Astrocyte (in vitro differentiated cells and primary cell): ENCODE measurements at regions not wholly inside any gene's neighbourhood (a gene's known extent, or its start where the extent isn't known, plus 50 kb on each side); places are given as distances from the start of the nearest gene placed in this dataset.

Experiments
- DNase-seq: peaks from one replicate; pipeline ENCODE4 v3.0.0-alpha.2; 2010; ENCODE audit warnings: low read depth
- FAIRE-seq: peaks from 2 replicates; lab custom pipeline; 2011; peaks lifted over from hg19 to GRCh38; lab: Jason Lieb, UNC
- H2AFZ ChIP-seq: 2 replicates; pipeline ENCODE4 v1.6.0; 2012; ENCODE audit warnings: low read depth, low read length, inconsistent platforms
- H3K27ac ChIP-seq: 2 replicates; pipeline ENCODE4 v1.5.1; 2011; ENCODE audit warnings: low read depth, low read length, inconsistent platforms
- H3K27me3 ChIP-seq: 2 replicates; pipeline ENCODE4 v1.6.0; 2011; ENCODE audit warnings: low read length, inconsistent platforms; ENCODE audit not compliant: insufficient read depth
- H3K36me3 ChIP-seq: 2 replicates; pipeline ENCODE4 v1.5.1; 2011; ENCODE audit warnings: low read length, inconsistent platforms; ENCODE audit not compliant: insufficient read depth
- H3K4me1 ChIP-seq: 2 replicates; pipeline ENCODE4 v1.5.1; 2011; ENCODE audit warnings: low read length, inconsistent platforms; ENCODE audit not compliant: insufficient read depth
- H3K4me2 ChIP-seq: 2 replicates; pipeline ENCODE4 v1.6.0; 2012; ENCODE audit warnings: low read length, inconsistent platforms
- H3K4me3 ChIP-seq: 2 replicates; pipeline ENCODE4 v1.5.1; 2011; ENCODE audit warnings: low read depth, mild to moderate bottlenecking, low read length, inconsistent platforms; ENCODE audit not compliant: insufficient read depth
- H3K79me2 ChIP-seq: 2 replicates; pipeline ENCODE4 v1.6.0; 2012; ENCODE audit warnings: mild to moderate bottlenecking, low read length, inconsistent platforms; ENCODE audit not compliant: insufficient read depth
- H3K9ac ChIP-seq: 2 replicates; pipeline ENCODE4 v1.6.0; 2012; ENCODE audit warnings: mild to moderate bottlenecking, low read length, inconsistent platforms
- H3K9me3 ChIP-seq: 2 replicates; pipeline ENCODE4 v1.5.1; 2012; ENCODE audit warnings: low read depth, mild to moderate bottlenecking, low read length, inconsistent platforms; ENCODE audit not compliant: insufficient read depth
- H4K20me1 ChIP-seq: 2 replicates; pipeline ENCODE4 v1.6.0; 2012; ENCODE audit warnings: low read length, inconsistent platforms; ENCODE audit not compliant: insufficient read depth
- H3K27ac Mint-ChIP-seq: one replicate; pipeline ENCODE4 v1.8.0; 2021; ENCODE audit warnings: mild to moderate bottlenecking, mixed read lengths; ENCODE audit not compliant: unreplicated experiment
- H3K27me3 Mint-ChIP-seq: one replicate; pipeline ENCODE4 v1.8.0; 2021; ENCODE audit warnings: low read depth, mixed read lengths; ENCODE audit not compliant: unreplicated experiment
- H3K36me3 Mint-ChIP-seq: one replicate; pipeline ENCODE4 v1.8.0; 2021; ENCODE audit warnings: low read depth, mixed read lengths; ENCODE audit not compliant: unreplicated experiment
- H3K4me1 Mint-ChIP-seq: one replicate; pipeline ENCODE4 v1.8.0; 2021; ENCODE audit warnings: low read depth, mixed read lengths; ENCODE audit not compliant: unreplicated experiment
- H3K4me3 Mint-ChIP-seq: one replicate; pipeline ENCODE4 v1.8.0; 2021; ENCODE audit warnings: mild to moderate bottlenecking, moderate library complexity, mixed read lengths; ENCODE audit not compliant: unreplicated experiment
- H3K9me3 Mint-ChIP-seq: one replicate; pipeline ENCODE4 v1.8.0; 2021; ENCODE audit warnings: mild to moderate bottlenecking, mixed read lengths; ENCODE audit not compliant: unreplicated experiment
- EZH2 ChIP-seq: IDR thresholded peaks from 2 replicates; pipeline ENCODE4 v1.6.1; 2012; ENCODE audit warnings: mild to moderate bottlenecking, low read length, inconsistent platforms; ENCODE audit not compliant: insufficient read depth
- TF ChIP-seq, protein P1 (sequence below): IDR thresholded peaks from 2 replicates; pipeline ENCODE4 v1.5.1; 2011; ENCODE audit warnings: low read depth, mild to moderate bottlenecking, inconsistent platforms, low read length, moderate library complexity; ENCODE audit not compliant: insufficient read depth

DNA sequence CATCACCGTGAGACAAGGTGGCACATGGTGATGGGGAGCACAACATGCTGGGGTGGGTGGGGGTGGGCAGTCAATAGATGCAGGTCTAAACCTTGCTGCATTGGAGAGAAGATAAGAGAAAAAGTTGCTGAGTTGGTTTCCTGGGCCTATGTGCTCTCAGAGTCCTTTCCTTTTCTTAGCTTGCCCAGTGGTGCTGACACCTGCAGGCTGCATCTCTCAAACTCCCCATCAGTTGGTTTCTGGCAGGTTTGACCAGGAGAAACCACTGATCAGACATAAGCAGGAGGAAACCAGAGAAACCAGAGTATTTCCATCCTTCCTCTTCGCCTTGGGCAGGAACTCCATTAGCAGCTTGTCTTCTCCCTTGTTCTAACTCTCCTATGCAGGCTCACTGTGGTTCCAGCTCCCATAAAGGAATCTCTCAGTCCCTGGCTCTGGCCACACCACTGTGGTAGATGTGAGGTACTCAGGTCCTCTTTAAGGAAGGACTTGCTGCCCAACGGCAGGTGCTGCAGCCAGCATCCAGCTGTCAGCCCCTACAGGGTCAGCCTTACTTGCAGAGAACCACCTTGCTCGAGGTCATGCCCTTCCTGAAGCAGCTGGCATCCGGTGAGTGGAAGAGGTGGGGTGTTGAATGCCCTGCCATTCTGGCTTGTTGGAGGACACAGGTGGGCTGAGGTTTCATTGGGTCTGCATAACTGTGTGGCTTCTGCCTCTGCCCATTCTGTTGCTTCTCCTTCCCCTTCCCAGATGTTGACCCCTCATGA lies 172.3 kb upstream of the ANKRD28 start:
- Mint-ChIP-seq H3K4me1 (no peaks in the 10 kb centered on the region), H3K4me3 (no peak overlapping the region), H3K9me3 (no peaks in the 10 kb centered on the region), H3K27ac (no peak overlapping the region), H3K36me3 (peaks cover 1% of the 10 kb centered on the region), H3K27me3 (no peaks in the 10 kb centered on the region)
- no peak for TF ChIP-seq EZH2
- TF ChIP-seq, protein P1, sequence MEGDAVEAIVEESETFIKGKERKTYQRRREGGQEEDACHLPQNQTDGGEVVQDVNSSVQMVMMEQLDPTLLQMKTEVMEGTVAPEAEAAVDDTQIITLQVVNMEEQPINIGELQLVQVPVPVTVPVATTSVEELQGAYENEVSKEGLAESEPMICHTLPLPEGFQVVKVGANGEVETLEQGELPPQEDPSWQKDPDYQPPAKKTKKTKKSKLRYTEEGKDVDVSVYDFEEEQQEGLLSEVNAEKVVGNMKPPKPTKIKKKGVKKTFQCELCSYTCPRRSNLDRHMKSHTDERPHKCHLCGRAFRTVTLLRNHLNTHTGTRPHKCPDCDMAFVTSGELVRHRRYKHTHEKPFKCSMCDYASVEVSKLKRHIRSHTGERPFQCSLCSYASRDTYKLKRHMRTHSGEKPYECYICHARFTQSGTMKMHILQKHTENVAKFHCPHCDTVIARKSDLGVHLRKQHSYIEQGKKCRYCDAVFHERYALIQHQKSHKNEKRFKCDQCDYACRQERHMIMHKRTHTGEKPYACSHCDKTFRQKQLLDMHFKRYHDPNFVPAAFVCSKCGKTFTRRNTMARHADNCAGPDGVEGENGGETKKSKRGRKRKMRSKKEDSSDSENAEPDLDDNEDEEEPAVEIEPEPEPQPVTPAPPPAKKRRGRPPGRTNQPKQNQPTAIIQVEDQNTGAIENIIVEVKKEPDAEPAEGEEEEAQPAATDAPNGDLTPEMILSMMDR: no peak
- Histone ChIP-seq H4K20me1 (no peaks in the 10 kb centered on the region), H2AFZ (no peak overlapping the region), H3K9ac (no peak overlapping the region), H3K9me3 (no peaks in the 10 kb centered on the region), H3K27me3 (no peaks in the 10 kb centered on the region), H3K4me3 (no peak overlapping the region), H3K4me2 (no peak overlapping the region), H3K79me2 (no peaks in the 10 kb centered on the region), H3K36me3 (no peaks in the 10 kb centered on the region), H3K4me1 (no peaks in the 10 kb centered on the region), H3K27ac (no peak overlapping the region)
- DNase-seq: no peak
- FAIRE-seq: no peak

DNA sequence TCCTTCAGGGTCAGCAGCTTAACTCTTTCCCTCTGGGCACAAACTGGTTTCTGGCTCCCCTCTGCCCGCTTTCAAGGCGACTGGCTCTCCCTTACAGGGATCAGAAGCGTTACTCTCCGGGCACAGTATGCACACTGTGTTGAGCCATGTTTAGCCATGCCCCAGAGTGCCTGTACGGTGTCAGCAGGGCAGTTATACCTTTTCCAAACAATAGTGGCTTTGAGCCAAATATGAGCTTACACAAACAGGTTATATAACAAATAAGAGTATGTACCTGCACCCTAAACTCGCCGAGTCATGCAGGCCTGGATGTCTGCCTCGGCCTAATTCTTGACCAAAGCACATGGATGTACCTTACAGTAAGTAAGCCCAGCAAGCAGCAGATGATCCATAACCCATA lies 175.6 kb upstream of the ANKRD28 start:
- no peak overlapping the region for H3K27ac Mint-ChIP-seq
- Histone ChIP-seq H3K27ac (no peak overlapping the region), H3K9me3 (no peaks in the 10 kb centered on the region), H3K36me3 (no peaks in the 10 kb centered on the region), H3K27me3 (no peaks in the 10 kb centered on the region), H4K20me1 (no peaks in the 10 kb centered on the region), H3K4me2 (no peak overlapping the region), H3K4me3 (no peak overlapping the region), H2AFZ (no peak overlapping the region), H3K79me2 (no peaks in the 10 kb centered on the region), H3K9ac (no peak overlapping the region), H3K4me1 (no peaks in the 10 kb centered on the region)
- no peaks in the 10 kb centered on the region for H3K9me3 Mint-ChIP-seq
- H3K4me1 Mint-ChIP-seq: peaks cover 3% of the 10 kb centered on the region
- H3K36me3 Mint-ChIP-seq: peaks cover 1% of the 10 kb centered on the region
- FAIRE-seq (no peak), DNase-seq (no peak)
- TF ChIP-seq, protein P1: no peak
- H3K27me3 Mint-ChIP-seq: no peaks in the 10 kb centered on the region
- H3K4me3 Mint-ChIP-seq: no peak overlapping the region

DNA sequence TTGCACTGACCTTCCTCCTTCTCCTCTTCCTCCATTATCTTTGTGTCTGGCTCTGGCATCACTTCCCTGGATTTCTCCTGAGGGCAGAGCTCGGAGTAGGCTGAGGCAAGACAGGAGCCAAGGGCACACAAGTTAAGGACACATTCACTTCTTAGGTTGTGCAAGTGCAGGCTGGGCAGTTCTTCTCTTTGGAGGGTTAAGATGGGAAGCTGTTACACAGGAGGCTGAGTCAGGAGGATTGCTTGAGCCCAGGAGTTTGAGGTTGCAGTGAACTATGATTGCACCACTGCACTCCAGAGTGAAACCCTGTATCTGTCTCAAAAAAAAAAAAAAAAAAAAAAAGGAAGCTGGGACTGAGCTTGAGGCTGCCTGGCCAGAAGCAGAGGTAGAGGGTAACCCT lies 176.2 kb upstream of the ANKRD28 start:
- Mint-ChIP-seq H3K27me3 (no peaks in the 10 kb centered on the region), H3K36me3 (peaks cover 1% of the 10 kb centered on the region), H3K27ac (no peak overlapping the region), H3K4me1 (peaks cover 3% of the 10 kb centered on the region), H3K9me3 (no peaks in the 10 kb centered on the region), H3K4me3 (no peak overlapping the region)
- H3K4me3 ChIP-seq: no peak overlapping the region
- H3K9ac ChIP-seq: no peak overlapping the region
- TF ChIP-seq EZH2: no peak
- TF ChIP-seq, protein P1: no peak
- H3K9me3 ChIP-seq: no peaks in the 10 kb centered on the region
- H3K27ac ChIP-seq: no peak overlapping the region
- no peaks in the 10 kb centered on the region for H3K36me3 ChIP-seq
- DNase-seq: no peak
- H3K27me3 ChIP-seq: no peaks in the 10 kb centered on the region
- no peaks in the 10 kb centered on the region for H3K79me2 ChIP-seq
- no peak overlapping the region for H3K4me2 ChIP-seq
- no peaks in the 10 kb centered on the region for H4K20me1 ChIP-seq
- H3K4me1 ChIP-seq: no peaks in the 10 kb centered on the region
- no peak for FAIRE-seq
- no peak overlapping the region for H2AFZ ChIP-seq
